ENCODE measurements at regions not wholly inside any gene's neighbourhood (a gene's known extent, or its start where the extent isn't known, plus 50 kb on each side); places are given as distances from the start of the nearest gene placed in this dataset.
"Not testable (repeated sequence)": the region's sequence is repeated elsewhere in the genome, so short reads cannot be mapped to it uniquely, and the experiment has no call there.

GRCh38 chr12:46477541-46477940 is 105.0 kb upstream of the SLC38A2 start:
- Histone ChIP-seq H3K4me1 (ENCODE audit: insufficient read depth, poor library complexity, severe bottlenecking) (peaks cover 41% of the 10 kb centered on the region), H3K36me3 (ENCODE audit: low read depth) (no peaks in the 10 kb centered on the region), H3K27ac (ENCODE audit: poor library complexity, severe bottlenecking) (peak overlapping the region; percentile 8), H3K4me3 (ENCODE audit: severe bottlenecking) (no peak overlapping the region), H3K9me3 (ENCODE audit: severe bottlenecking) (no peaks in the 10 kb centered on the region), H3K27me3 (ENCODE audit: insufficient read depth, poor library complexity, severe bottlenecking) (no peaks in the 10 kb centered on the region)
- no peak for TF ChIP-seq CTCF (IDR thresholded peaks at IDR 0.05; ENCODE audit: poor library complexity, severe bottlenecking)
- DNase-seq (ENCODE audit: low spot score), result no peak
- ATAC-seq (ENCODE audit: low read depth), result no peak

- H3K9me3 ChIP-seq (ENCODE audit: severe bottlenecking), result no peaks in the 10 kb centered on the region
- H3K36me3 ChIP-seq (ENCODE audit: low read depth), result no peaks in the 10 kb centered on the region
- no peak overlapping the region for H3K4me3 ChIP-seq (ENCODE audit: severe bottlenecking)
- peak overlapping the region; percentile 98 for H3K27ac ChIP-seq (ENCODE audit: poor library complexity, severe bottlenecking)
- DNase-seq (ENCODE audit: low spot score), result no peak
- ATAC-seq (ENCODE audit: low read depth), result no peak
- no peaks in the 10 kb centered on the region for H3K27me3 ChIP-seq (ENCODE audit: insufficient read depth, poor library complexity, severe bottlenecking)
- TF ChIP-seq CTCF (IDR thresholded peaks at IDR 0.05; ENCODE audit: poor library complexity, severe bottlenecking), result no peak
- peaks cover 55% of the 10 kb centered on the region for H3K4me1 ChIP-seq (ENCODE audit: insufficient read depth, poor library complexity, severe bottlenecking)
Measured at GRCh38 chr12:46475972-46476645, 103.5 kb upstream of the SLC38A2 start.

GRCh38 chr12:46474385-46474784 is 101.8 kb upstream of the SLC38A2 start:
- H3K36me3 ChIP-seq (ENCODE audit: low read depth); H3K9me3 ChIP-seq (ENCODE audit: severe bottlenecking); H3K4me3 ChIP-seq (ENCODE audit: severe bottlenecking); DNase-seq (ENCODE audit: low spot score); H3K27me3 ChIP-seq (ENCODE audit: insufficient read depth, poor library complexity, severe bottlenecking); ATAC-seq (ENCODE audit: low read depth): not testable (repeated sequence)
- Histone ChIP-seq H3K27ac (ENCODE audit: poor library complexity, severe bottlenecking) (peak overlapping the region; percentile 98), H3K4me1 (ENCODE audit: insufficient read depth, poor library complexity, severe bottlenecking) (peaks cover 52% of the 10 kb centered on the region)

GRCh38 chr12:46473634-46474329 is 101.2 kb upstream of the SLC38A2 start:
- peak overlapping the region; percentile 98 for H3K27ac ChIP-seq (ENCODE audit: poor library complexity, severe bottlenecking)
- no peak for TF ChIP-seq CTCF (IDR thresholded peaks at IDR 0.05; ENCODE audit: poor library complexity, severe bottlenecking)
- H3K27me3 ChIP-seq (ENCODE audit: insufficient read depth, poor library complexity, severe bottlenecking), result no peaks in the 10 kb centered on the region
- no peaks in the 10 kb centered on the region for H3K36me3 ChIP-seq (ENCODE audit: low read depth)
- DNase-seq (ENCODE audit: low spot score) (peak; percentile 80), ATAC-seq (ENCODE audit: low read depth) (peak; percentile 95)
- H3K9me3 ChIP-seq (ENCODE audit: severe bottlenecking), result no peaks in the 10 kb centered on the region
- H3K4me3 ChIP-seq (ENCODE audit: severe bottlenecking), result no peak overlapping the region
- H3K4me1 ChIP-seq (ENCODE audit: insufficient read depth, poor library complexity, severe bottlenecking), result peaks cover 58% of the 10 kb centered on the region

- H3K27me3 ChIP-seq (ENCODE audit: insufficient read depth, poor library complexity, severe bottlenecking), result no peaks in the 10 kb centered on the region
- no peaks in the 10 kb centered on the region for H3K9me3 ChIP-seq (ENCODE audit: severe bottlenecking)
- ATAC-seq (ENCODE audit: low read depth) (peak; percentile 22), DNase-seq (ENCODE audit: low spot score) (no peak)
- peak overlapping the region; percentile 98 for H3K27ac ChIP-seq (ENCODE audit: poor library complexity, severe bottlenecking)
- TF ChIP-seq CTCF (IDR thresholded peaks at IDR 0.05; ENCODE audit: poor library complexity, severe bottlenecking), result no peak
- H3K4me1 ChIP-seq (ENCODE audit: insufficient read depth, poor library complexity, severe bottlenecking), result peaks cover 65% of the 10 kb centered on the region
- no peaks in the 10 kb centered on the region for H3K36me3 ChIP-seq (ENCODE audit: low read depth)
- H3K4me3 ChIP-seq (ENCODE audit: severe bottlenecking), result no peak overlapping the region
Measured at GRCh38 chr12:46472893-46473633, 100.5 kb upstream of the SLC38A2 start.

Data from RWPE2 (cell line).